ENCODE measurements at regions not wholly inside any gene's neighbourhood (a gene's known extent, or its start where the extent isn't known, plus 50 kb on each side); places are given as distances from the start of the nearest gene placed in this dataset.

DNA sequence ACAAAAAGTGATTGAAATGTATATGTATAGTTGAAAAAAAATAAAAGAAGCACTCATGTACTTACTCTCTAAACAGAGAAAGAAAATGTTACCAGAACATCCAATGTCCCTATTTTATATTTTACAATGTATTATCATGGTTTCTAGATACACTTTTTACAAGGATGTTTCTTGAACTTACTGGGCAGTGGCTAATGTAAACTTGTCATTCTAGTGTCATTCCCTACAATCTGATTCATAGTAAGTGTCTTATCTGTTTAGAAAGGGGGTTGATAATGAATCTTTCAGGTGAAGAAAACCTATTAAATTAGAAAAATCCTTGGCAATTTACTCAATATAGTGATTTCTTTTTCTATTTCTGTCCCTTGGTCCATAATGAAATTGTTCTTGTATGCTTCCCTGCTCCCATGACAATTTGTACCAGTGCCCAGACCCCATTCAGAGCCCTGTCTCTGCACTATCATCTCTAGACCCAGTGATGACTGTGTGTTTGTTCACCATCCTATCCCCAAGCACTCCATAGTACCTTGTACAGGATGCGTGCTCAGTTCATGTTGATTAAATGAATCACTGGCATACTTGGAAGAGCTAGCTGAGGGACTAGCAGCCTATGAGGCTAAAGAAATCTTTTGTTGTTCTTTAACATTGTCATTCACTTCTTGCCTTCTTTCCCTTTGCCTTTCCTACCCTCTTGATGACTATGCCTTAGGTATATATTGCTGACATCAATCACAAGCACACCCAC, 101.2 kb downstream of the HMHB1 start:
- TF ChIP-seq EP300 (IDR thresholded peaks at IDR 0.05; ENCODE audit: borderline replicate concordance in 1 of 2, low read depth in 1 of 2, low read length in 1 of 2): 0 out of 4 replicates have a peak, but pooled peaks of 1 of the 2 experiments have one; percentile 6
- TF ChIP-seq, protein P1, sequence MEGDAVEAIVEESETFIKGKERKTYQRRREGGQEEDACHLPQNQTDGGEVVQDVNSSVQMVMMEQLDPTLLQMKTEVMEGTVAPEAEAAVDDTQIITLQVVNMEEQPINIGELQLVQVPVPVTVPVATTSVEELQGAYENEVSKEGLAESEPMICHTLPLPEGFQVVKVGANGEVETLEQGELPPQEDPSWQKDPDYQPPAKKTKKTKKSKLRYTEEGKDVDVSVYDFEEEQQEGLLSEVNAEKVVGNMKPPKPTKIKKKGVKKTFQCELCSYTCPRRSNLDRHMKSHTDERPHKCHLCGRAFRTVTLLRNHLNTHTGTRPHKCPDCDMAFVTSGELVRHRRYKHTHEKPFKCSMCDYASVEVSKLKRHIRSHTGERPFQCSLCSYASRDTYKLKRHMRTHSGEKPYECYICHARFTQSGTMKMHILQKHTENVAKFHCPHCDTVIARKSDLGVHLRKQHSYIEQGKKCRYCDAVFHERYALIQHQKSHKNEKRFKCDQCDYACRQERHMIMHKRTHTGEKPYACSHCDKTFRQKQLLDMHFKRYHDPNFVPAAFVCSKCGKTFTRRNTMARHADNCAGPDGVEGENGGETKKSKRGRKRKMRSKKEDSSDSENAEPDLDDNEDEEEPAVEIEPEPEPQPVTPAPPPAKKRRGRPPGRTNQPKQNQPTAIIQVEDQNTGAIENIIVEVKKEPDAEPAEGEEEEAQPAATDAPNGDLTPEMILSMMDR (IDR thresholded peaks at IDR 0.05): no peak
- TF ChIP-seq, protein P2, sequence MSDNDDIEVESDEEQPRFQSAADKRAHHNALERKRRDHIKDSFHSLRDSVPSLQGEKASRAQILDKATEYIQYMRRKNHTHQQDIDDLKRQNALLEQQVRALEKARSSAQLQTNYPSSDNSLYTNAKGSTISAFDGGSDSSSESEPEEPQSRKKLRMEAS (IDR thresholded peaks at IDR 0.05; ENCODE audit: low read depth): no peak
- TF ChIP-seq RXRA (IDR thresholded peaks at IDR 0.05; ENCODE audit: borderline replicate concordance, low read depth): no peak
- TF ChIP-seq RCOR1 (IDR thresholded peaks at IDR 0.05; ENCODE audit: low read length): no peak
- no peak for TF ChIP-seq SMC3 (IDR thresholded peaks at IDR 0.05; ENCODE audit: low read depth, low read length)
- TF ChIP-seq TAF1 (IDR thresholded peaks at IDR 0.05; ENCODE audit: borderline replicate concordance, low read depth, low read length): no peak
- no peak for TF ChIP-seq GABPA (IDR thresholded peaks at IDR 0.05; ENCODE audit: low read depth)
- TF ChIP-seq POLR2AphosphoS5 (IDR thresholded peaks at IDR 0.05; ENCODE audit: low read depth, low read length): no peak
